Effector memory CD4-positive, alpha-beta T cell (primary cell): ENCODE measurements at regions not wholly inside any gene's neighbourhood (a gene's known extent, or its start where the extent isn't known, plus 50 kb on each side); places are given as distances from the start of the nearest gene placed in this dataset.

Experiments used
- DNase-seq, 3 donors: peaks; one replicate each; pipeline ENCODE4 v3.0.0-alpha.2; 2020
- H3K27ac ChIP-seq: 2 replicates; pipeline ENCODE4 v1.7.0; 2013; ENCODE audit warnings: mild to moderate bottlenecking, low read length, moderate library complexity; ENCODE audit not compliant: insufficient read depth, poor library complexity, severe bottlenecking
- H3K27me3 ChIP-seq: replicated peaks from 2 replicates; pipeline ENCODE4 v1.7.0; 2013; ENCODE audit warnings: mild to moderate bottlenecking, low read length; ENCODE audit not compliant: insufficient read depth, control insufficient read depth, poor library complexity, severe bottlenecking
- H3K36me3 ChIP-seq: 2 replicates; pipeline ENCODE4 v1.7.0; 2013; ENCODE audit warnings: mild to moderate bottlenecking, low read length, moderate library complexity; ENCODE audit not compliant: control insufficient read depth, insufficient read depth
- H3K4me1 ChIP-seq: 2 replicates; pipeline ENCODE4 v1.7.0; 2013; ENCODE audit warnings: low read length, mild to moderate bottlenecking; ENCODE audit not compliant: control insufficient read depth, insufficient read depth, poor library complexity, severe bottlenecking
- H3K4me3 ChIP-seq: 2 replicates; pipeline ENCODE4 v1.7.0; 2013; ENCODE audit warnings: low read length, low read depth, mild to moderate bottlenecking; ENCODE audit not compliant: insufficient read depth, poor library complexity, severe bottlenecking
- H3K9me3 ChIP-seq: 2 replicates; pipeline ENCODE4 v1.7.0; 2013; ENCODE audit warnings: mild to moderate bottlenecking, low read length, moderate library complexity; ENCODE audit not compliant: control insufficient read depth

GRCh38 chr13:31060220-31060619, 101.5 kb downstream of the HSPH1 start:
- Histone ChIP-seq H3K36me3 (no peaks in the 10 kb centered on the region), H3K27ac (no peak overlapping the region), H3K4me3 (no peak overlapping the region), H3K4me1 (no peaks in the 10 kb centered on the region), H3K27me3 (no peaks in the 10 kb centered on the region), H3K9me3 (no peaks in the 10 kb centered on the region)
- no peak for DNase-seq

- H3K36me3 ChIP-seq = no peaks in the 10 kb centered on the region
Measured at GRCh38 chr13:31057403-31058033, 104.2 kb downstream of the HSPH1 start.

DNA sequence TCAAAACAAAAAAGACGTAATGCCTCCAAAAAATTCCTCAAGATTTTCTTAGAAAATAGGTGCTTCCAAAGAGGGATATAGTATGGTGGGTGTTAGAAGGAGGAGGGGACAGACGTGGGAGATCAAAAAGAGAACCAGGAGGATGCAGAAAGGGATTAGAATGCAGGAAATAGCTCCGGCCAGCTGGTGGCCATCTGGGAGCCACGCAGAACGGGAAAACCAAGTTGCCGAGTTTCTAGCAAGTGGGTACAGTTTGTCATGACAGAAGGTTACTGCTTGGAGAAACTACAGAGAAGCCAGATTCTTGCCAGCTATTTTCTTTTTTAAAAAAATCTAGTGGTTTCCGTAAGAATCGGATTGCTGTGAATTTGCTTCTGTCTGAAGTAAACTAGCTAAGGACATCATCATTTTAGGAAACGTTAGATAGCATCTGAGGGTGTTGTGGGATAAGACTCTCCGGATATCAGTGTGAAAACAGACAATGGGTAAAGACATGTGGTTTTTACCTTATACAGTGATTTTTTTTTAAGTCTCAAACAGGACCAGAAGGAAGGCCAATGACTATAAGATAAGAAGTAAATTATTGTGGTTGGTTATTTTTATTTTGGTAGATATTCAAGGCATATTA, 104.9 kb downstream of the HSPH1 start:
- no peaks in the 10 kb centered on the region for H3K4me1 ChIP-seq

More at GRCh38 chr13:31057403-31058033, 104.2 kb downstream of the HSPH1 start:
- Histone ChIP-seq H3K27ac (no peak overlapping the region), H3K4me3 (no peak overlapping the region), H3K9me3 (no peaks in the 10 kb centered on the region), H3K4me1 (no peaks in the 10 kb centered on the region), H3K27me3 (no peaks in the 10 kb centered on the region)
- DNase-seq = no peak

GRCh38 chr13:31055589-31055988, 106.1 kb downstream of the HSPH1 start:
- no peaks in the 10 kb centered on the region for H3K9me3 ChIP-seq
- H3K27ac ChIP-seq = no peak overlapping the region
- no peak for DNase-seq
- no peaks in the 10 kb centered on the region for H3K36me3 ChIP-seq
- no peaks in the 10 kb centered on the region for H3K4me1 ChIP-seq
- no peak overlapping the region for H3K4me3 ChIP-seq
- no peaks in the 10 kb centered on the region for H3K27me3 ChIP-seq

More for the DNA sequence above, 104.9 kb downstream of the HSPH1 start:
- DNase-seq = no peak
- H3K27me3 ChIP-seq = no peaks in the 10 kb centered on the region
- H3K36me3 ChIP-seq = no peaks in the 10 kb centered on the region
- H3K27ac ChIP-seq = no peak overlapping the region
- no peaks in the 10 kb centered on the region for H3K9me3 ChIP-seq
- H3K4me3 ChIP-seq = no peak overlapping the region

- H3K4me3 ChIP-seq = no peak overlapping the region
- no peaks in the 10 kb centered on the region for H3K9me3 ChIP-seq
- H3K36me3 ChIP-seq = no peaks in the 10 kb centered on the region
- DNase-seq = no peak
- no peak overlapping the region for H3K27ac ChIP-seq
- no peaks in the 10 kb centered on the region for H3K4me1 ChIP-seq
- H3K27me3 ChIP-seq = no peaks in the 10 kb centered on the region
Measured at GRCh38 chr13:31054632-31055031, 107.1 kb downstream of the HSPH1 start.

DNA sequence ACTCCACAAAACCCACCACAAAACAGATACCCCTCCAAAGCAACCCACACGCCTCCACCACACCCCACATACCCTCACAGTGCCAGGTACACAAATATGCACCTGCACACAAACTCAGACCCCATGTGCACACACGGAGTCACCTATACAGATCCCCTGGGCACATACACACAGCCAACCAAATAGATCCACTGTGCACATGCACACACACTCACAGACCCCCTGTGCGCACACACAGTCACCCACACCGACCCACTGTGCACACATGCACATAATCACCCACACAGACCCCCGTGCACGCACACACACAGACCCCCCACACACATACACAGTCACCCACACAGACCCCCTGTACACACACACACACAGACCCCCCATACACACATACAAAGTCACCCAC, 107.8 kb downstream of the HSPH1 start:
- Histone ChIP-seq H3K9me3 (no peaks in the 10 kb centered on the region), H3K36me3 (no peaks in the 10 kb centered on the region), H3K4me1 (no peaks in the 10 kb centered on the region), H3K4me3 (no peak overlapping the region), H3K27ac (no peak overlapping the region), H3K27me3 (no peaks in the 10 kb centered on the region)
- DNase-seq = no peak

DNA sequence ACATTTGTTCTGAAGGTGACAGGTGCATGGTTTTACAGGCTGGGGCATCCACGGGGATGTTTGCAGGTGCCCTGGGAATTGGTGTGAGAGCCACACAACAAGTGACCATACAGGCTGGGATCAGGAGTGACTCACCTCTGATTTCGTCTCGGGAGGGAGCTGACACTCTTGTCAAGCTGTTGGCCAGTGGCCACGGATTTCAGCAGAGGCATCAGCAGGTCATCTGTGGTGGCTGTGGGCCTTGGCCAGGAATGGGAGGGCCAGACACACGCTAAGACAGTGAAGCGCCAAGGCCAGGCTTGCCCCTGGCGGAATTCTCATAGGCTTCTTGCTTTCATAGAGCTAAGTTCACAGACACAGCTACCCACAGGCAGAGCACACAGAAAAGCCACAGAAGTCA, 108.6 kb downstream of the HSPH1 start:
- Histone ChIP-seq H3K9me3 (no peaks in the 10 kb centered on the region), H3K27me3 (no peaks in the 10 kb centered on the region), H3K4me3 (no peak overlapping the region), H3K27ac (no peak overlapping the region), H3K36me3 (no peaks in the 10 kb centered on the region), H3K4me1 (no peaks in the 10 kb centered on the region)
- no peak for DNase-seq

DNA sequence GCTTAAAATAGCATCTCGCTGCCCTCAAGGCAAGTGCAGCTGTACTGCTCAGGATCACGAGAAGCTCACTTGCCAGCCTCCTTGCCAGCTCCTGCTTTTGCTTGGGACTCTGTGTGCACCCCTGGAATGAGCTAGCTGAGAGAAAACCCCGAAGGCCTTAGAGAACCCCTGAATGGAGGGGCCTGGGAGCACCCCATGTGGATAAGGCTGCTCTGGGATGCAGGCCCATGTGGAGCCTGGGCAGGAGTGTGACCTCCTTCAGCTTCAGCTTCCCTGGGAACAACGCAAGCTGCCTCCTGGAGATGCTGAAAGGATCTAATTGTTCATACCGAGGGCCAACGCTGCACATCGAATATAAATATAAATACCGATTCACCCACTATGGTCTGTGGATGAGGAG, 109.2 kb downstream of the HSPH1 start:
- no peaks in the 10 kb centered on the region for H3K9me3 ChIP-seq
- H3K36me3 ChIP-seq = no peaks in the 10 kb centered on the region
- no peak for DNase-seq
- no peaks in the 10 kb centered on the region for H3K27me3 ChIP-seq
- H3K27ac ChIP-seq = no peak overlapping the region
- H3K4me1 ChIP-seq = no peaks in the 10 kb centered on the region
- no peak overlapping the region for H3K4me3 ChIP-seq

DNA sequence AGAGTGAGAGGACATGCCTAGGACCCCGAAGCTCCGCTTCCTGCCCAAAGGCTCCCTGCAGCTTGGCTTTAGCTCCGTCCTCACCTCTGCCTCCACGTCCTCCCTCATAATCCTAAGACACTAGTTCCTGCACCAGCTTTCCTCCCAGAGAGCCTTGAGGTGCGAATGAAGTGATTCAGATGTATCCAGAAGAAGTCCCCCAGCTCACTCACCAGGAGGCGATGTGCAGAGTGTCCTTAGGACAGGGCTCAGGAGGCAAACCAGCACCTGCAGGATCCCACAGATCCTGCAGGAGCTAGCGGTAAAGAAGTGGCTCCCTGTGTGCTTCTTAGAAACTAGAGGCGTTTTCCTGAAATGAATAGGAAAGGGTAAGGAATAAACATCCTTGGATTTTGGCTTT, 109.7 kb downstream of the HSPH1 start:
- Histone ChIP-seq H3K27ac (no peak overlapping the region), H3K4me1 (no peaks in the 10 kb centered on the region), H3K9me3 (no peaks in the 10 kb centered on the region), H3K4me3 (no peak overlapping the region), H3K36me3 (no peaks in the 10 kb centered on the region), H3K27me3 (no peaks in the 10 kb centered on the region)
- DNase-seq = no peak

DNA sequence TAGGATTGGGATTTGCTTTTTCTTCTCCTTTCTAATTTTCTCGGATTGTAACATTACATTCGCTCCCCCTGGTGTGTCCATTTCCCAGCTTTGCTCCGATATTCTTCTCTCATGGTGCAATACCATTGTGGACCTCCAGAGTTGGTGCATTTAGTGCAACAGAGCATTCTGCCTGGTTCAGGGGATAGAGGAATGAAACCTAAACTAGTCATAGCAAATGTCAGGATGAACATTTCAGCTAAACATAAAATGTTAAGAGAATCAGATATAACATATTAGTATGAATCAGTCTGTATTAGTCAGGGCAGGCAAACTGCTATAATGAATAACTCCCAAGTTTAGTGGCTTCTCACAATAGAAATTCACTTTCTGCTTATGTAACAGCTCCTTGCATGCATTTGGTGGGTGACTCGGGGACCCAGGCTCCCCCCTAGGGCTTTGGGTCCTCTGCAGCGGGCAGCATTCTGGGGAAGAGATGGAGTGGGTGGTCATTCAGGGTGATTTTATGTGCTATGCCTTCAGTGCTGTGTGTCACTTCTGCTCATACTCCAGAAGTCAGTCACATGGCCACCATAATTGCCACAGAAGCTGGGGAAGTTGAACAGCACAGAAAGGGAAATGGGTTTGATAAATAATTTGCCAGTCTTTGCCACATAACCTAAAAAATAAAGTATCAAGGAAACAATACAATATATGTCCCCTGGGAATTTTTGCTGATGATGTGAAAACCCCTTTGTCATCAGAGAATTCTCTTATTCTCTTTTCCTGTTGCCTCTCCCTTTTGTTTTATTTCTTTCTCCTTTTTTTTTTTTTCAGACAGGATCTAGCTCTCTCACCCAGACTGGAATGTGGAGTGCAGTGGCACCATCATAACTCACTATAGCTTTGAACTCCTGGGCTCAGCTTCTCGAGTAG, 111.0 kb downstream of the HSPH1 start:
- Histone ChIP-seq H3K9me3 (no peaks in the 10 kb centered on the region), H3K27ac (no peak overlapping the region), H3K36me3 (no peaks in the 10 kb centered on the region), H3K27me3 (no peaks in the 10 kb centered on the region), H3K4me1 (peaks cover 7% of the 10 kb centered on the region), H3K4me3 (no peak overlapping the region)
- DNase-seq = no peak
